Suprapubic skin (tissue), 3 donors: ENCODE measurements at regions not wholly inside any gene's neighbourhood (a gene's known extent, or its start where the extent isn't known, plus 50 kb on each side); places are given as distances from the start of the nearest gene placed in this dataset.

Experiments used
- CTCF ChIP-seq, 2 donors: fragments of 200-600 bp in 1 of 2; fragments of 450-650 bp in 1 of 2; sonication (generic) in 1 of 2; IDR thresholded peaks; one replicate each; pipeline ENCODE4 v1.5.1; 2016 to 2019; ENCODE audit warnings: antibody characterized with exemption in 2 of 2, mild to moderate bottlenecking in 1 of 2, moderate library complexity in 1 of 2
- POLR2A ChIP-seq, 2 donors: fragments of 450-650 bp; IDR thresholded peaks; one replicate each; pipeline ENCODE4 v1.6.1; 2017; ENCODE audit warnings: antibody characterized with exemption in 2 of 2, mild to moderate bottlenecking in 2 of 2, moderate library complexity in 2 of 2

- no peak for TF ChIP-seq CTCF (IDR thresholded peaks at IDR 0.05)
- TF ChIP-seq POLR2A (IDR thresholded peaks at IDR 0.05), result no peak
Measured at GRCh38 chr5:108531367-108532128, 149.7 kb upstream of the FBXL17 start.
